H1 (cell line): ENCODE measurements at regions not wholly inside any gene's neighbourhood (a gene's known extent, or its start where the extent isn't known, plus 50 kb on each side); places are given as distances from the start of the nearest gene placed in this dataset.

Source experiments
- BCL11A ChIP-seq, 2 experiments: IDR thresholded peaks; one replicate each; pipeline ENCODE4 v1.6.1; 2011; ENCODE audit warnings: low read depth in 2 of 2, low read length in 2 of 2, mild to moderate bottlenecking in 2 of 2
- EP300 ChIP-seq, 2 experiments: IDR thresholded peaks; 1 replicate in 1 of 2; 2 replicates in 1 of 2; pipeline ENCODE4 v1.6.1; 2011 to 2012; ENCODE audit warnings: low read depth in 2 of 2, low read length in 2 of 2, mild to moderate bottlenecking in 2 of 2, borderline replicate concordance in 1 of 2, inconsistent platforms in 1 of 2, moderate library complexity in 1 of 2
- SAP30 ChIP-seq: fragments of 300-600 bp; sonication (generic); IDR thresholded peaks from 2 replicates; pipeline ENCODE4 v1.7.1; 2012; ENCODE audit warnings: low read length, moderate library complexity, mild to moderate bottlenecking, inconsistent platforms; ENCODE audit not compliant: insufficient read depth, insufficient replicate concordance
- TBP ChIP-seq: IDR thresholded peaks from 2 replicates; pipeline ENCODE4 v1.6.1; 2011; ENCODE audit warnings: low read depth, low read length, improper control_type of control experiment

DNA sequence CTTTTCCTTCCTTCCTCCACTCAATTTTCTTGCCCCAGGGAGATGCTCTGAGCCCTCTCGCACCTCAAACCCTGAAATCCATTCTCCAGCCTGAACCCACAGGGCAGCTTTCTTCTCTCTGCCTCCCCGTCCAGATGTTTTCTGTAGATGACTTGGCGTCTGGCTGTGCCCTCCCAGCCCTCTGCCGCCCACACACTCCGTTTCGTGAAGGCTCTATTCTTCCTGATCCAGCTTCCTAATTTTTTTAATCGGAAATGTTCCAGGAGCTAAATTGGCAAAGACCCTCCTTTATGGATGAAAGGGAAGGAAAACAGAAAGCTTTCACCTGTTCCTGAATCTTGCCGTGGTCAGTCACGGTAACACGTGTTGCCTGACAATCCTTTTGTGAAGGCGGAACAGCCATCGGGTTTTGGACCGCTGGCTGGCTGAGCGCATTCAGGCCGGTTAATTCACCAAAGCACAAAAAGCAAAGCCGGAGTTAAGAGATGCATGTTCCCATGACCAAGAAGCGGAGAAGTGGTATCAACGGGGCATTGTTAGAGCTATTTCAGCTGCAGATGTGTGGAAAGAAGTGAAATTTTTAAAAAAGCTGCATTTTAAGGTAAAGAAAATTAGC is 70.2 kb upstream of the FBRSL1 start (continued):
- TF ChIP-seq EP300 (IDR thresholded peaks at IDR 0.05; ENCODE audit: borderline replicate concordance in 1 of 2, low read depth in 2 of 2, low read length in 2 of 2) (no peak), TBP (no peak), SAP30 (no peak), BCL11A (IDR thresholded peaks at IDR 0.05; ENCODE audit: low read depth in 2 of 2, low read length in 2 of 2) (no peak)
